Panc1 (cell line): ENCODE measurements at regions not wholly inside any gene's neighbourhood (a gene's known extent, or its start where the extent isn't known, plus 50 kb on each side); places are given as distances from the start of the nearest gene placed in this dataset.

Experiments used
- ATAC-seq: fragments of 200-7000 bp; cut with Tn5 transposase; 2 replicates; pipeline ENCODE4 v1.9.1; 2020; ENCODE audit warnings: mild to moderate bottlenecking, moderate library complexity
- BruUV-seq: library from RNA; stranded (reverse); fragments of 400-500 nt; replicated peaks from 2 replicates; lab custom pipeline; 2021; lab: Mats Ljungman, UMichigan
- CTCF ChIA-PET: fragments of 300-600 bp; sonication (Branson Sonifier 250); formaldehyde crosslinking; loops from one replicate; lab custom pipeline; 2022; ENCODE audit warnings: antibody characterized with exemption; lab: Charles Lee
- POLR2A ChIA-PET: fragments of 300-600 bp; sonication (Branson Sonifier 250); formaldehyde crosslinking; loops from one replicate; lab custom pipeline; 2022; ENCODE audit warnings: antibody characterized with exemption; lab: Charles Lee
- DNase-seq: peaks from one replicate; pipeline ENCODE4 v3.0.0-alpha.2; 2010; ENCODE audit warnings: low read depth, low spot score
- H3K27ac ChIP-seq: 2 replicates; pipeline ENCODE4 v1.5.1; 2011; ENCODE audit warnings: mild to moderate bottlenecking, low read length, inconsistent platforms
- H3K27me3 ChIP-seq: fragments of 200-500 bp; sonication (Bioruptor generic); 2 replicates; pipeline ENCODE4 v1.6.0; 2014; ENCODE audit warnings: low read length, inconsistent platforms; ENCODE audit not compliant: control insufficient read depth, insufficient read depth
- H3K36me3 ChIP-seq: fragments of 200-500 bp; sonication (Bioruptor generic); 2 replicates; pipeline ENCODE4 v1.5.1; 2014; ENCODE audit warnings: inconsistent platforms, mild to moderate bottlenecking, low read length, moderate library complexity; ENCODE audit not compliant: control insufficient read depth, insufficient read depth
- H3K4me1 ChIP-seq: 2 replicates; pipeline ENCODE4 v1.5.1; 2011; ENCODE audit warnings: inconsistent platforms, mild to moderate bottlenecking, low read length, moderate library complexity; ENCODE audit not compliant: control insufficient read depth, insufficient read depth
- H3K4me3 ChIP-seq, 2 experiments: 2 replicates each; pipeline ENCODE4 v1.5.1; 2011 to 2012; ENCODE audit warnings: low read depth in 2 of 2, low read length in 2 of 2, mild to moderate bottlenecking in 2 of 2, inconsistent platforms in 1 of 2, moderate library complexity in 1 of 2
- H3K9me3 ChIP-seq: fragments of 200-500 bp; sonication (Bioruptor generic); 2 replicates; pipeline ENCODE4 v1.5.1; 2014; ENCODE audit warnings: low read depth, mild to moderate bottlenecking, inconsistent platforms, low read length, moderate library complexity; ENCODE audit not compliant: control insufficient read depth, insufficient read depth
- POLR2AphosphoS5 ChIP-seq: IDR thresholded peaks from 2 replicates; pipeline ENCODE4 v1.6.1; 2012; ENCODE audit warnings: mild to moderate bottlenecking, low read depth, low read length, moderate library complexity
- SIN3A ChIP-seq: IDR thresholded peaks from 2 replicates; pipeline ENCODE4 v1.6.1; 2012; ENCODE audit warnings: low read depth, mild to moderate bottlenecking, low read length, moderate library complexity, borderline replicate concordance; ENCODE audit not compliant: insufficient read depth
- TCF7L2 ChIP-seq: IDR thresholded peaks from 2 replicates; pipeline ENCODE4 v1.6.1; 2011; ENCODE audit warnings: mild to moderate bottlenecking, low read depth, low read length, inconsistent platforms
- in situ Hi-C: cut with HindIII; loops from 2 replicates; pipeline ENCODE4 v1.10.0; 2016; ENCODE audit warnings: low sequenced_read_pairs, low pct_unique_long_range_greater_than_20kb
- intact Hi-C: fragments of 100-400 bp; cut with micrococcal nuclease; formaldehyde crosslinking; loops from one replicate; pipeline ENCODE4 v1.10.0; 2022; ENCODE audit not compliant: unreplicated experiment
- TF ChIP-seq, protein P1 (sequence below), 2 experiments: IDR thresholded peaks; 2 replicates each; pipeline ENCODE4 v1.6.1; 2011 to 2012; ENCODE audit warnings: low read depth in 2 of 2, control low read depth in 1 of 2, low read length in 1 of 2, mild to moderate bottlenecking in 1 of 2, moderate library complexity in 1 of 2; ENCODE audit not compliant: insufficient read depth in 1 of 2
- TF ChIP-seq, protein P2 (sequence below): fragments of 450-650 bp; IDR thresholded peaks from 2 replicates; pipeline ENCODE4 v1.5.1; 2017; ENCODE audit warnings: mild to moderate bottlenecking

DNA sequence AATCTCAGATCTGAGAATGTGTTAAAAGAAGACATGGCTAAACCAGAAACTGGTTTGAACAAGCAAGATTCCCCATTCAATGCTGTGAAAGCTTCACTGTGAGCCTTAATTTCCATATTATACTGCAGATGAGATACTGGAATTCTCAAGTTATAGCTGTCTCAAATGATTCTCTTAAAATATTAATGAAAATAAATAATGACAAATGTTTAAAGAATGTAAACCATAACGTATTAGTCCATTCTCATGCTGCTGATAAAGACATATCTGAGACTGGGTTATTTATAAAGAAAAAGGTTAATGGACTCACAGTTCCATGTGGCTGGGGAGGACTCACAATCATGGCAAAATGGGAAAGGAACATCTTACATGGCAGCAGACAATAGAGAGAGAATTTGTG, 667.8 kb downstream of the SLITRK1 start:
- POLR2A ChIA-PET, result no interaction called here
- in situ Hi-C loops, result no loop called here
- no TSS peak for BruUV-seq
- Histone ChIP-seq H3K9me3 (no peaks in the 10 kb centered on the region), H3K4me1 (no peaks in the 10 kb centered on the region), H3K4me3 (no peak overlapping the region), H3K27me3 (no peaks in the 10 kb centered on the region), H3K36me3 (no peaks in the 10 kb centered on the region), H3K27ac (no peak overlapping the region)
- CTCF ChIA-PET, result no interaction called here
- intact Hi-C loops, result no loop called here
- DNase-seq (no peak), ATAC-seq (no peak)
- TF ChIP-seq TCF7L2, result no peak
- TF ChIP-seq, protein P1, sequence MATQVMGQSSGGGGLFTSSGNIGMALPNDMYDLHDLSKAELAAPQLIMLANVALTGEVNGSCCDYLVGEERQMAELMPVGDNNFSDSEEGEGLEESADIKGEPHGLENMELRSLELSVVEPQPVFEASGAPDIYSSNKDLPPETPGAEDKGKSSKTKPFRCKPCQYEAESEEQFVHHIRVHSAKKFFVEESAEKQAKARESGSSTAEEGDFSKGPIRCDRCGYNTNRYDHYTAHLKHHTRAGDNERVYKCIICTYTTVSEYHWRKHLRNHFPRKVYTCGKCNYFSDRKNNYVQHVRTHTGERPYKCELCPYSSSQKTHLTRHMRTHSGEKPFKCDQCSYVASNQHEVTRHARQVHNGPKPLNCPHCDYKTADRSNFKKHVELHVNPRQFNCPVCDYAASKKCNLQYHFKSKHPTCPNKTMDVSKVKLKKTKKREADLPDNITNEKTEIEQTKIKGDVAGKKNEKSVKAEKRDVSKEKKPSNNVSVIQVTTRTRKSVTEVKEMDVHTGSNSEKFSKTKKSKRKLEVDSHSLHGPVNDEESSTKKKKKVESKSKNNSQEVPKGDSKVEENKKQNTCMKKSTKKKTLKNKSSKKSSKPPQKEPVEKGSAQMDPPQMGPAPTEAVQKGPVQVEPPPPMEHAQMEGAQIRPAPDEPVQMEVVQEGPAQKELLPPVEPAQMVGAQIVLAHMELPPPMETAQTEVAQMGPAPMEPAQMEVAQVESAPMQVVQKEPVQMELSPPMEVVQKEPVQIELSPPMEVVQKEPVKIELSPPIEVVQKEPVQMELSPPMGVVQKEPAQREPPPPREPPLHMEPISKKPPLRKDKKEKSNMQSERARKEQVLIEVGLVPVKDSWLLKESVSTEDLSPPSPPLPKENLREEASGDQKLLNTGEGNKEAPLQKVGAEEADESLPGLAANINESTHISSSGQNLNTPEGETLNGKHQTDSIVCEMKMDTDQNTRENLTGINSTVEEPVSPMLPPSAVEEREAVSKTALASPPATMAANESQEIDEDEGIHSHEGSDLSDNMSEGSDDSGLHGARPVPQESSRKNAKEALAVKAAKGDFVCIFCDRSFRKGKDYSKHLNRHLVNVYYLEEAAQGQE (IDR thresholded peaks at IDR 0.05; ENCODE audit: insufficient read depth in 1 of 2, low read depth in 2 of 2, low read length in 1 of 2), result no peak
- TF ChIP-seq POLR2AphosphoS5, result no peak
- TF ChIP-seq SIN3A, result no peak
- TF ChIP-seq, protein P2, sequence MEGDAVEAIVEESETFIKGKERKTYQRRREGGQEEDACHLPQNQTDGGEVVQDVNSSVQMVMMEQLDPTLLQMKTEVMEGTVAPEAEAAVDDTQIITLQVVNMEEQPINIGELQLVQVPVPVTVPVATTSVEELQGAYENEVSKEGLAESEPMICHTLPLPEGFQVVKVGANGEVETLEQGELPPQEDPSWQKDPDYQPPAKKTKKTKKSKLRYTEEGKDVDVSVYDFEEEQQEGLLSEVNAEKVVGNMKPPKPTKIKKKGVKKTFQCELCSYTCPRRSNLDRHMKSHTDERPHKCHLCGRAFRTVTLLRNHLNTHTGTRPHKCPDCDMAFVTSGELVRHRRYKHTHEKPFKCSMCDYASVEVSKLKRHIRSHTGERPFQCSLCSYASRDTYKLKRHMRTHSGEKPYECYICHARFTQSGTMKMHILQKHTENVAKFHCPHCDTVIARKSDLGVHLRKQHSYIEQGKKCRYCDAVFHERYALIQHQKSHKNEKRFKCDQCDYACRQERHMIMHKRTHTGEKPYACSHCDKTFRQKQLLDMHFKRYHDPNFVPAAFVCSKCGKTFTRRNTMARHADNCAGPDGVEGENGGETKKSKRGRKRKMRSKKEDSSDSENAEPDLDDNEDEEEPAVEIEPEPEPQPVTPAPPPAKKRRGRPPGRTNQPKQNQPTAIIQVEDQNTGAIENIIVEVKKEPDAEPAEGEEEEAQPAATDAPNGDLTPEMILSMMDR, result no peak

DNA sequence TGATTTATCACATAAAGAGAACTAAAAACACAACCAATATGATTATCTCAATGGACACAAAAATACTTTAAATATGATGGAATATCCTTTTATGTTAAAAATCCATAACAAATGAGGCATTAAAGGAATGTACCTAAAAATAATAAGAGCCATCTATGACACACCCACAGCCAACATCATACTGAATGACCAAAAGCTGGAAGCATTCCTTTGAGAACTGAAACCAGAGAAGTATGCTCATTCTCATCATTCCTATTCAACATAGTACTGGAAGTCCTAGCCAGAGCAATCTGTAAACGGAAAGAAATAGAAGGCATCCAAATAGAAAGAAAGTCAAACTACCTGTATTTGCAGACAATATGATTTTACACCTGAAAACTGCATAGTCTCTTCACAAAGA, 671.0 kb downstream of the SLITRK1 start:
- in situ Hi-C loops (no loop called here), intact Hi-C loops (no loop called here)
- no peaks in the 10 kb centered on the region for H3K4me1 ChIP-seq
- TF ChIP-seq, protein P2, result no peak
- TF ChIP-seq SIN3A, result no peak
- no peak for TF ChIP-seq TCF7L2
- TF ChIP-seq, protein P1 (IDR thresholded peaks at IDR 0.05; ENCODE audit: insufficient read depth in 1 of 2, low read depth in 2 of 2, low read length in 1 of 2), result no peak
- no peak for TF ChIP-seq POLR2AphosphoS5
- CTCF ChIA-PET, result no interaction called here
- ATAC-seq (no peak), DNase-seq (no peak)
- H3K4me3 ChIP-seq, result no peak overlapping the region
- H3K27ac ChIP-seq, result no peak overlapping the region
- POLR2A ChIA-PET, result no interaction called here
- BruUV-seq, result no TSS peak
- no peaks in the 10 kb centered on the region for H3K9me3 ChIP-seq
- no peaks in the 10 kb centered on the region for H3K36me3 ChIP-seq
- H3K27me3 ChIP-seq, result no peaks in the 10 kb centered on the region
